Mucosa of rectum (tissue), 2 donors: ENCODE measurements at regions not wholly inside any gene's neighbourhood (a gene's known extent, or its start where the extent isn't known, plus 50 kb on each side); places are given as distances from the start of the nearest gene placed in this dataset.

Source experiments
- H3K27ac ChIP-seq, 2 donors: one replicate each; pipeline ENCODE4 v1.7.0; 2013; ENCODE audit warnings: inconsistent platforms in 2 of 2, low read depth in 2 of 2, low read length in 2 of 2
- H3K27me3 ChIP-seq, 2 donors: one replicate each; pipeline ENCODE4 v1.7.0; 2013; ENCODE audit warnings: low read length in 2 of 2; ENCODE audit not compliant: control insufficient read depth in 2 of 2, insufficient read depth in 2 of 2
- H3K36me3 ChIP-seq, 2 donors: one replicate each; pipeline ENCODE4 v1.7.0; 2013; ENCODE audit warnings: low read length in 2 of 2; ENCODE audit not compliant: control insufficient read depth in 2 of 2, insufficient read depth in 2 of 2
- H3K4me1 ChIP-seq, 2 donors: one replicate each; pipeline ENCODE4 v1.7.0; 2013; ENCODE audit warnings: low read length in 2 of 2, mild to moderate bottlenecking in 1 of 2; ENCODE audit not compliant: control insufficient read depth in 2 of 2, insufficient read depth in 2 of 2
- H3K4me3 ChIP-seq, 2 donors: one replicate each; pipeline ENCODE4 v1.7.0; 2013; ENCODE audit warnings: low read length in 2 of 2
- H3K9ac ChIP-seq, 2 donors: one replicate each; pipeline ENCODE4 v1.7.0; 2013; ENCODE audit warnings: low read length in 2 of 2, low read depth in 1 of 2, mild to moderate bottlenecking in 1 of 2
- H3K9me3 ChIP-seq, 2 donors: one replicate each; pipeline ENCODE4 v1.7.0; 2013; ENCODE audit warnings: low read length in 2 of 2; ENCODE audit not compliant: control insufficient read depth in 2 of 2
- donor health status: healthy.
- donor health status: Normal muscosa, but diverticular disease.

GRCh38 chr4:3860913-3861636 lies 94.9 kb downstream of the ADRA2C start:
- Histone ChIP-seq H3K4me3 (no peak overlapping the region), H3K36me3 (no peaks in the 10 kb centered on the region), H3K4me1 (no peaks in the 10 kb centered on the region), H3K9ac (no peak overlapping the region), H3K27me3 (peaks cover 0 to 4% of the 10 kb centered on the region in 2 donors), H3K27ac (no peak overlapping the region), H3K9me3 (no peaks in the 10 kb centered on the region)

GRCh38 chr4:3861720-3862639 lies 95.8 kb downstream of the ADRA2C start:
- Histone ChIP-seq H3K27me3 (peaks cover 0 to 4% of the 10 kb centered on the region in 2 donors), H3K4me1 (no peaks in the 10 kb centered on the region), H3K36me3 (no peaks in the 10 kb centered on the region), H3K27ac (no peak overlapping the region), H3K9ac (no peak overlapping the region), H3K9me3 (no peaks in the 10 kb centered on the region), H3K4me3 (no peak overlapping the region)

- H3K9ac ChIP-seq, result no peak overlapping the region
- no peaks in the 10 kb centered on the region for H3K4me1 ChIP-seq
- peaks cover 0 to 4% of the 10 kb centered on the region in 2 donors for H3K27me3 ChIP-seq
- no peaks in the 10 kb centered on the region for H3K9me3 ChIP-seq
- no peak overlapping the region for H3K27ac ChIP-seq
- no peaks in the 10 kb centered on the region for H3K36me3 ChIP-seq
- H3K4me3 ChIP-seq, result no peak overlapping the region
Observed at GRCh38 chr4:3862640-3863420, 96.6 kb downstream of the ADRA2C start.

GRCh38 chr4:3863841-3864741 lies 97.9 kb downstream of the ADRA2C start:
- H3K27ac ChIP-seq, result no peak overlapping the region
- no peaks in the 10 kb centered on the region for H3K27me3 ChIP-seq
- H3K4me1 ChIP-seq, result no peaks in the 10 kb centered on the region

GRCh38 chr4:3864742-3865721 lies 98.8 kb downstream of the ADRA2C start:
- H3K4me3 ChIP-seq, result no peak overlapping the region
- no peaks in the 10 kb centered on the region for H3K36me3 ChIP-seq
- no peak overlapping the region for H3K9ac ChIP-seq
- no peak overlapping the region for H3K27ac ChIP-seq
- H3K9me3 ChIP-seq, result no peaks in the 10 kb centered on the region
- no peaks in the 10 kb centered on the region for H3K4me1 ChIP-seq
- no peaks in the 10 kb centered on the region for H3K27me3 ChIP-seq

More at GRCh38 chr4:3863841-3864741, 97.9 kb downstream of the ADRA2C start:
- H3K4me3 ChIP-seq, result no peak overlapping the region
- no peak overlapping the region for H3K9ac ChIP-seq
- no peaks in the 10 kb centered on the region for H3K36me3 ChIP-seq
- H3K9me3 ChIP-seq, result no peaks in the 10 kb centered on the region

GRCh38 chr4:3865986-3866812 lies 100.0 kb downstream of the ADRA2C start:
- Histone ChIP-seq H3K4me3 (no peak overlapping the region), H3K27me3 (peaks cover 2 to 5% of the 10 kb centered on the region in 2 donors), H3K9me3 (no peaks in the 10 kb centered on the region), H3K4me1 (no peaks in the 10 kb centered on the region), H3K9ac (no peak overlapping the region), H3K36me3 (no peaks in the 10 kb centered on the region), H3K27ac (no peak overlapping the region)

GRCh38 chr4:3866813-3867129 lies 100.6 kb downstream of the ADRA2C start:
- Histone ChIP-seq H3K4me1 (no peaks in the 10 kb centered on the region), H3K27me3 (peaks cover 5% of the 10 kb centered on the region in 2 donors), H3K36me3 (no peaks in the 10 kb centered on the region), H3K9me3 (no peaks in the 10 kb centered on the region), H3K9ac (no peak overlapping the region), H3K4me3 (no peak overlapping the region), H3K27ac (no peak overlapping the region)

GRCh38 chr4:3867403-3868100 lies 101.4 kb downstream of the ADRA2C start:
- Histone ChIP-seq H3K9me3 (no peaks in the 10 kb centered on the region), H3K4me3 (no peak overlapping the region), H3K27me3 (peaks cover 8 to 10% of the 10 kb centered on the region in 2 donors), H3K9ac (no peak overlapping the region), H3K4me1 (no peaks in the 10 kb centered on the region), H3K36me3 (no peaks in the 10 kb centered on the region), H3K27ac (no peak overlapping the region)
